ENCODE measurements at regions not wholly inside any gene's neighbourhood (a gene's known extent, or its start where the extent isn't known, plus 50 kb on each side); places are given as distances from the start of the nearest gene placed in this dataset.

DNA sequence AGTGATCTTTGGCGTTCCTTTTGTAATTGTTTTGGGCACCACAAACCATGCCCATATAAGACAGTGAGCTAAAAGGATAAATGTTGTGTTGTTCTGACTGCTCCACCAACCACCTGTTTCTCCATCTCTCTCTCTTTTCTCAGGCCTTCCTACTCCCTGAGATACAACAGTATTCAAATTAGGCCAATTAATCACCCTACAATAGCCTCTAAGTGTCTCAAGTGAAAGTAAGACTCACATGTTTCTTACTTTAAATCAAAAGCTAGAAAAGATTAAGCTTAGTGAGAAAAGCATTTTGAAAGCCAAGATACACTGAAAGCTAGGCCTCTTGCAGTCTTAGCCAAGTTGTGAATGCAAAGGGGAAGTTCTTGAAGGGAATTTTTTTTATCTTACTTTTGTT, 268.8 kb upstream of the NREP start:
- DNase-seq (ENCODE audit: low spot score), result no peak

DNA sequence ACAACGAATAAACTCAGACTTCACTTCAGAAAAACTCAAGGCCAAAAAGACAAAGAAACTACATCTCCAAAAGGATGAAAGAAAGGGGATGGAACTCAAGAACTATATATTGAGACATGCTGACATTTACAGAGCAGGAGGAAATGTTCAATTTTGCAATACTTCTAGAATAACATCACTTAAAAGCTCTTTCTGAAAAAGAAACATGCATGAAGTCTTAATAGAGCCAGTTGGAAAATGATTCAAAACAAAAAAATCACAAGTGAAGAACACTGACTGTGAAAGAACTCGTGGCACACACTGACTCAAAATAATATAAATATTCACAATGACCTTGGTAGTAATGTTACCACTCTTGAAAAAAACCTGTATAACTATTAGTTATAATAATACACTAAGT, 267.8 kb upstream of the NREP start:
- DNase-seq (ENCODE audit: low spot score), result no peak

DNA sequence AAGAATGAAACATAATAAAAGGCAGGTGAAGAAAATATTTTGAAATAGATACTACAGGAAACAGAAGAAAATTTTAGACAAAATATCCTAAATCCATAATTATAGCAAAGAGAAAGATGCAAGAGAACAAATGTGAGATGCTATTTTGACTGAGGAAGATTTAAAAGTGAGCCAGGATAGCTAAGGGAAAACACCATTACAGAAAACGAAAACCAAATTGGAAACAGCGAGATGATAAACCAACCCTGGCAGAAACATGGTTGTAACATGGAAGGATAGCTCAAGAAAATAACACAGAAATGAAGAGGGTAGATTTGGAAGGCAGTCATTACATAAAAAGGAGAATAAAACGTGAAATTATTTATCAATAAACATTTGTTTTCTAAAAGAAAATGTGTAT, 267.2 kb upstream of the NREP start:
- no peak for DNase-seq (ENCODE audit: low spot score)

DNA sequence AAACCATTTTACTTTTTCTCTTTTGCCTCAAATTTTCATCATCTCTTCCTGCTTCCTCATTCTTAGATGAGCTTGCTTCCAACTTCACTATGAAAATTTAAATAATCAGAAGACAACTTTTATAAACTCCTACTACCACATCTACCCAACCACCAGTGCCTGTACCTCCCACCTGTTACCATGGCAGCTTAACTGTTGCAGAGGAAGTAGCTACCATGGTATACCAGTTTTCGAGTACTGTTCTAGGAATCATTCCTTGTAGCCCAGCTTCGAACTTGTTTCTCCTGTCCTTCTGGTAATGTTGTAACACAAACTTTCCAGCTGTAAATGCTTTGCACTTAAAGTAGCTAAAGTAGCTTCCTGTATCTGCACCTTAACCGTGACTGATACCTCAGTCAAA, 266.8 kb upstream of the NREP start:
- DNase-seq (ENCODE audit: low spot score), result no peak

DNA sequence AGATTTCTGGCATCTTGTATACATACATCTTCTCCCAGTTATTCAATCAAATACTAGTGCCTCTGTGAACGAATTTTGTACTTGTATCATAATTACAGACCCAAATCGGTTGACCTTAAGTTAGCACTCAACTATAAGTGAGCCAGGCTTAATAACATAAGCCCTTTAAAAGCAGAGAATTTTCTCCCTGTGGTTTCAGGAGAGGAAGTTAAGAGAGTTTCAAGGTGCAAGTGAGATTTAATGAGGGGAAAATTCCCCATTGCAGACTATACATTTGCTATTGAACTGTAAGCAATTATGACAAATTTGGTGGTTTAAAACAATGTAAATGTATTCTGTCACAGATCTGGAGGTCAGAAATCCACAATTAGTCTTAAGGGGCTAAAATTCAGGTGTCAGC, 261.9 kb upstream of the NREP start:
- DNase-seq (ENCODE audit: low spot score), result no peak

DNA sequence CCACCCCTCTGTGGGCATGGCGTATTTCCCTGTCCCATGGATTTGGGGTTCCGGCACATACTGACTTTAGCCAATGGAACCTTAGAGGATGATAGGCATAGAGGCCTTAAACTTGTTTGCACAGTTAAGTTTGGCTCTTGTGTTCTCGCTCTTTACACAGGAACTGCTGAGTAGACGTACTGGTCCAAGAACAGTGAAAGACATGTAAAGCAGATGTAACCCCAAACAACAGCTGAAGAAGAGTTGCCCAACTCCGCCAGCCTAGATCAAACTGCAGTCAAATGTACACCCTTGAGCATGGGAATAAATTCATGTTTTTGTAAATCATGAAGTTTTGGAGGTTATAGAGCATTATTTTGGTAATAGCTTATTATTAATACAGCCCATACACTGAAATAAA, 260.0 kb upstream of the NREP start:
- no peak for DNase-seq (ENCODE audit: low spot score)

DNA sequence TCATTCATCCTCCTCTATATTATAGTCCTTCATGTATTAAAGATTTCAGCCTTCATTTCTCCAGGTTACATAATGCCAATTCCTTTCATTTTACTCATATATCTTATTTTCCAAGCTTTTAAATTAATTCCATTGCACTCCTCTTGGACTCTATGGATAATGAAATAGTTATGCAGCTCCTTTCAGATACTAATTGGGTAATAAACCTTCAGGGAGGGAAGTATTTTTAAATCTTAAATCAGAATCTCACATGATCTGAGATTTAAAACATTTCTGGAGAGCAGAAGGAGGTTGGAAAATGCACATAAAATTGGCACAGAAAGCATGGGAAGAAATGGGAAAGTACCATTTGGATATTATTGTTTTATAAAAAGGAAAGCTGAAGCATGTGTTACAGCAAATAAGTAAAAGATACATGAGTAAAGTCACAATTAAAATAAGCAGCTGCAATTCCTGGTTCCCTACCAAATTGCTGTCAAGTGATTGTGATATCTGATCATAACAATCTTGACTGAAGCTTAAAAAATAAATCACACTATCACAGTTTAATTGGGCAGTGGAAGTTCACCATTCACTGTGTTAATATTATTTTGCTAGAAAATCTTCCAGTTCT, 257.9 kb upstream of the NREP start:
- no peak for DNase-seq (ENCODE audit: low spot score)

DNA sequence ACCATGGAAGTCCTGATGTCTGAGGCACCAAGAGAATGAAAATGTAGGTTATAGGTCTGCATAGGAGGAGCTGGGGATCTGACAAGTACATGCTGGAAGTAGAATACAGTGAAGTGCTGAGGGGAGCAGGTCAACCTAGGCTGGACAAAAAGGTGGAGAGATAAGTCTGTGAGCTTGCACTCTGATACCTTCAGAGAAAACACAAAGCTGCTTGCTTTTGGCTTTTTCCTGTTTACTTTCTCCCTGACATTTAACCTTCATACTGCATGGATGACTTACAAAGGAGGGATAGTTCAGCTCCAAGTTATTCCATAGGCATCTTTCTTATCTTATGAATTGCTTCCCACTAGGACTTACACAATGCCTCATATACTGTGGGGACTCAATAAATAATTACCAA, 256.7 kb upstream of the NREP start:
- DNase-seq (ENCODE audit: low spot score), result no peak

DNA sequence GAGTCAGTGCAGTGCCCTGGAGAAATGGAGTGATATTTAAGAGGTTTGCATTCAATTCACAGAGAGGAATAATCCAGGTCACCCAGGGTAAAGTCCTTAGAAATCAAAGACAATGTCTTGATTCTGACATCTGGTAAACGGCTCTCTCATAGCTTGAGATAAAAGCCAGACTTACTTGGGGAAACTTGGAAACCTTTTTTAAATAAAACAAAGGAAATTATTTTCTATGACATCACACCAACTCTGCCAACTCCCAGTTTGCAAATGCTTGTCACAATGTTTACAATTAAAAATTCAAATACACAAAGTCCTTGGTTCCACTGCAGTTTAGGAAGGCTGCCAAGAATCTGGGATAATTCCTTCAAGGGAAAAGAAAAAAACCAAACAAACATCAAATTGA, 255.1 kb upstream of the NREP start:
- DNase-seq (ENCODE audit: low spot score), result no peak

DNA sequence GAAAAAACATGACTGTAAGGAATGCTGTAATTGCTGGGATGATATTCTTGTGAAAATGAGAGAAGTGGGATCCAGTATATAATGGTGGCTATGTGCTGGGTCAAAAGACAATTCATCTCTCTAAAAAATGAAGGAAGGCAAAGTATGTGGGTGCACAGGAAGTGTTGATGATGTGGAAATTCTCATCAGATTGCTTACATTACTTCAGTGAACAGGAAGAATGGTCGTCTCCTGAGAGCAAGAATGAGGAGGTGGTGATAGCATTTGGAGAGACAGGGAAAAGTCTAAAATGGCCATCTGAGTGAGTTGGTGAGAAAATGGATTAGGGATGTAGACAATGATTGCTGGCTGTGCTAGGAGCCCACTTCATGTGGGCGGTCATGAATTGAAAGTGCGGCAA, 253.5 kb upstream of the NREP start:
- DNase-seq (ENCODE audit: low spot score), result no peak

DNA sequence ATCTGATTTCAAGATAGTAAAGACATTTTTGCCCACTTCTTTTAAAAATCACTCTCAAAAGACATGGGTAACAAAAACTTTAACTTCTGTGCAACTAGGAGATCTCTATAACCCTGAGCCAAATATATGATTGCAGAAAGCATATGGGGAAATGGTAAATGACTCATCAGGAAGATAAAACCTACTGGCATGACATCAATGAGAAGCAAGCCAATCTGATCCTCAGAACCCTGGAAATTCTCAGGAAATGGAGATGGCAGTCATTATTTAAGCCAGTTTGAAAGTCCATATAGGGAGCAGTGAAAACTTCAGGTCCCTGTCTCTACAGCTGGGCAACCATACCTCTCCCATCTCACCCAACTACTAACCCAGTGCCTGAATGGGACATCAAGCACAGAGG, 249.7 kb upstream of the NREP start:
- DNase-seq (ENCODE audit: low spot score), result no peak

DNA sequence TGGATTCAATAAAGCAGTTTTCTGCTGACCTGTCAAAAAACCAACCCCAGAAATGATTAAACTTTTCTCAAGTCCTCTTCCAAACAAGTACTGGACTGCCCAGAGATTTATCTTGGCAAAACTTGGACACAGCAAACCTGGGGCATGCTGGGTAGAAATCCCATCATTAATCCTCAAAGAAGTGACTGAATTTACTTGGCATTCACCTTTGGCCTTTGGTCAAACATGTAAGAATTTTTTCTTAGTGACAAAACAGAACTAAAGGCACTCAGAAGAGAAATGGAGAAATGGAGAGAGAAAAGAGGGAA, 248.6 kb upstream of the NREP start:
- no peak for DNase-seq (ENCODE audit: low spot score)

DNA sequence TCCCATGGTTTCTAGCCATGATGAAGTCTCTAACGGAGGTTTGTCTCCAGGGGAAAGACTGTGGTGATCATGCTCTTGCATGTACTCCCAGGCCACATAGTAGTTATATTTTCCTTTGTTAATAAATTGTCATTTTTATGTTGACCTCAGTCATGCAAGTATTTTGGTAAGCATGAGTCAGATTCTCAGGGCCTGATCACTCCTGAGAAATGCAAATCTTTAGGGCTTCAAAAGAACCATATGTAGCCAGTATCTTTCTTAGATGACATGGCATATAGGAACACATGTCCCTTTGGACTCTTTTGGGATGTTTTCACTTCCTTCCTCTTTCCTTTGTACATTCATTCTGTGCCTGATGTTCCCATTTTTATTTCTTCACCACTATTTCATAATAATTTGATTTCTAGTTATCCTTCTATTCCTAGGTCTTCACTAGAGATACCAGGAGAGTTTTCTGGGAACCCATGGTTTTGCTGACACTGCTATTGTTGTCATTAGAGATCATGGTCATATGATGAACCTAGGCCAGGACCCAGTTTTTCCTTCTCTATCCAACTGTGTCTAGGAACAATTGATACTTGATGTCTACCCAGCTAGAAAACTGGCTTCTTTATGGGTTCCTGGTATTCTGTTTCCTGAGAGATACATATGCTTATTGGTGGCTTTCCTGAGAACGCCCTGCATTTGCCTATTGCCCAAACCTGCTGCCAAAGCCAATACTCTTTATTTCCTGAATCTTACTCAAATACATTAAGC, 248.1 kb upstream of the NREP start:
- no peak for DNase-seq (ENCODE audit: low spot score)

DNA sequence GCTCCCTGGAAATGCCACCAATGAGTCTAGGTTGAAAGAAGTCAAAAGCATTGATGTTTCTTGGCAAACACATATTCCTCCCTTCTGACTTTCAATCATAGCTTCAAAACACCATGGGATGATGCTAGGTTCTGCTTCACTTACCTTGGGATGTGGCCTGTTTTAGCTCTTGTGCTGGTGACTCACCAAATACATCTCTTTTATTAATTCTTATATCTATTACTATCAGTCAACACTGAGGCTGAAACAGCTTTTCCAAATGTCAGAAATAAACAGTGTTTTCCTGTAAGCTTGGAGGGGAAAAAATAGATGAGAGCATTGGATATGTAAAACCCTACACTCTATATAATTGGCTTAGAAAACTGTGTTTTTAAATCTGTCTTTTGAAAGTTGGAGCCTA, 245.4 kb upstream of the NREP start:
- no peak for DNase-seq (ENCODE audit: low spot score)

DNA sequence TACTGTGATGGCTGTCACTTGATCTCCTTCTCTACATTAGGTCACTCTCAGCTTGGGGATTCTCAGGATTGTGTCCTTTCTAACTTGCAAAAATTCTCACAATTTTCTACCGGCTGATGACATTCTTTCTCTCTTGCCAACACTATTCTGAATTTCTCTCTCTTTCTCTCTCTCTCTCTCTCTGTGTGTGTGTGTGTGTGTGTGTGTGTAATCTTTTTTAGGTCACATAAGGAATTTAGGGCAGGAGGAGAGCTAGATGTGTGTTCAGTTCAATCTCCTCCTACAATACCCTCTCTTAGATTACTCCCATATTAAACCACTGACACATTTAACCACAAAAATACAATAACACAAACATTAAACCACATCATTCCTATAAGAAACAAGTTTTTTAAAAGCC, 242.3 kb upstream of the NREP start:
- DNase-seq (ENCODE audit: low spot score), result no peak

DNA sequence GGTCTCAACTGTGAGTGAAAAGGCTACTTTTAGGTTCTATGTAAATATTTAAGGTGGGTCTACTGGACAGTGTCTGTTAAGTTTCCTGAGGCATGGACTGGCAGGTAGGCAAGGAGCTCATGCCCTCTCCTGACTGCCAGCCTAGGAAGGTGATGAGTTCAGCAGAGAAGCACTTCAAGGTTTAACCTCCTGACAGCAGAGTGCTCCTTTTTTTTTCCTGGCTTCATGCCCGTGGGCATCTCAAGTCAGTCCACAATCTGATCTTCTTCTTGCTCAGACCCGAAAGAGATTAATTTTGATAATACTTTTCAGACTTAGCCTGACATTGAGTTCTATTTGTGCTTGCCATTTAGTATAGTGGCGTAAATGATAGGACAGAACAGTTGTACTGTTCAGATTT, 241.9 kb upstream of the NREP start:
- DNase-seq (ENCODE audit: low spot score), result no peak

DNA sequence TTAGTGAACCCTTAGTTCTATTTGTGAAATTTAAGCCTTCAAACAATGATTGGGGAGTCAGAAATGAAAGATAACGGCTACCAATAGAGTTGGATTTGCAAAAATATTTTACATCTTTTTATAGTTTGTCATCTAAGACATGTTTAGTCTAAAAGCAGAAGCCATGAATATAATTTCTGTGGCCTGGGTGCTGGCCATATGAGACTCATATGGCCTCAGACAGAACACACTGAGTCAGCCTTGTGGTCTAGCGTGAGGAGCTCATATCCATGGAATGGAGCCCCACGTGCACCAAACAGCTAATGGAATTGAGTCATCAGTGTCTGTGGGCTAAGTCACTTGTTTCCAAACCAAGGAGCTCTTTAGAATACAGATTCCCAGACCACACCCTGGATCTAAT, 240.7 kb upstream of the NREP start:
- DNase-seq (ENCODE audit: low spot score), result no peak

DNA sequence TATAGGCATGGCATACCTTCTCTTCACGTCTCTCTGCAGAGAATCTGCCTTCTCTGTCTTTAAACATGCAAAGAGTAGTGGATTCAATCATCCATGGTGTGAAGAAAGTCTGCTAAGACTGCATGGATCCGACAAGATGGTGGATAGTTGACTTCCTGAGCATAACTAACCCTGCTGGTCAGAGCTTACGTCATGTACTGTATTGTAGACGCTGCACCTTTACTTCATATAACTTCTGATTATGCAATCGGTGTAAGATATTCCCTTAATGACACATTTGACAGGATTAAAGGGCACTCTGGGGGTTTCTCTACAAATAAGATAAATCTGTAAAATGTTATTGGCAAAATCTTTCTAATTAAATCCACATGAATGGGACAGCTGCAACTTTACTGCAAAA, 240.3 kb upstream of the NREP start:
- no peak for DNase-seq (ENCODE audit: low spot score)

DNA sequence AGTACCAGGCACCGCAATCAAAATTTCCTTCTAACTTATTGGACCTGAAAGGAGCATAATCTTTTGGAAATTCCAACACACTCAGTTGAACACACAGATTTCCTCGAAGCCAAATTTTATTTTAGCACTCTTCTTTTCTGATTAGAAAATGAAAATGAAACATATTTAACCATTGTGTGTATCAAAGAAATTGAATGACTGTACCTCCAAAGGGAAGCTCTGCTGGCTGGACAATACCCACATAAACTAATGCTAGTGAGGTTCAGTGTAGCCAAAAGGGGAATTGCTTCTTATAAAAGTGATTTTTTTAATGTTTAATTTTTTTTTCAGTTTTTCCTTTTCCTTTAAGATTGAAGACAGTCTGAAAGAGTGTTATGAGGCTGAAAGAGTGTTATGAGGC, 239.6 kb upstream of the NREP start:
- DNase-seq (ENCODE audit: low spot score), result no peak

DNA sequence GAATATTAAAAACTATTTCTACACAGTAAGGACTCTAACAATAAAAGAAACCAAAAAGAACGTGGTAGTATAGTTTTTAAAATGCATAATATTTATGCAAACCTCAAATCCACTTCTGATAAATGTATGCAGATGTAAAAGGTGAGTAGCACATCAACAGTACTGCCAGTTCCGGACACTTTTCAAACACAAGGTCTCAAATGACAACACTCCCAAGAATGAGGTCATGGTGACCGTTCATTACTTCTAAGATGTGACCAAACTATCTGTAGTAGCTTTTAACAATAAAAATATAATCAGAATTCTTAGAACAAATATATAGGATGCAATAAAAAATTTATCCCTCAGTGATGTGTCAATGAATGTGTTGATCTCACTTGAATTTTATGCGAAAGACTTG, 238.7 kb upstream of the NREP start:
- no peak for DNase-seq (ENCODE audit: low spot score)

DNA sequence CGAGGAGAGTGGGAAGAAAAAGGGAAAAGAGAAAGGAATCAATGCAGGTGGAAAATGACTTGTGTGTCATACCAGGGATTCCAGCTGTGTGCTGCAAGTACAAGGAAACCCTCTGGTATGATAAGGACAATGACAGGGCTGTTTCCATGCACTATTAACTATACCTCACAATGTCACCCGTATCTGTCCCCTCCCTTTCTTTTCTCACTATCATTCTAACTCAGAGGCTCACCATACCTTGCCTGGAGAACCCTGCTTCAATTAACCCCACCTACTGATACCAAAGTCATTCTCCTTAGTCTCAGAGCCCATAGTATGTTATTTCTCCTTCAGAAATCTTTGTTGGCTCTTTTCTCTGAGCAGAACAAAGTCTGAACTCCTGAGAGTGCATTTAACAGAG, 236.2 kb upstream of the NREP start:
- DNase-seq (ENCODE audit: low spot score), result no peak

DNA sequence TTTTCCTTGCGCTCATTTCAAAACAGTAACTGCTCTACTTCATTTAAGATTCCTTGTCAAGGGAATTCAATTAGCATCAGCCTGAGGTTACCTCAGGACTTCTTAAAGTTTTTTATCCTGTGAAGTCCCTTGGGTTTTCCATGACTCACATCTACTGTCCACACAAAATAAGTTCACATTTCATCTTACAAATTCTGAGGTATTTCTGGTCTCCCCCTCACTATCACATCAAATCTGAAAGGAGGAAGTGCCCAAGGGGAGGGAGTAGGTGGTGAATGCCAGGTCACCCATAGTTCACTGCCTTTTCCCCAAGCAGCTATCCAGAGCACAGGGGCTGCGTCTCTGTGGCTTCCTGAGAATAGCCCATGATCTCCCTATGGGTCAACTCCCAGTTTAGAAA, 227.1 kb upstream of the NREP start:
- DNase-seq (ENCODE audit: low spot score), result no peak

DNA sequence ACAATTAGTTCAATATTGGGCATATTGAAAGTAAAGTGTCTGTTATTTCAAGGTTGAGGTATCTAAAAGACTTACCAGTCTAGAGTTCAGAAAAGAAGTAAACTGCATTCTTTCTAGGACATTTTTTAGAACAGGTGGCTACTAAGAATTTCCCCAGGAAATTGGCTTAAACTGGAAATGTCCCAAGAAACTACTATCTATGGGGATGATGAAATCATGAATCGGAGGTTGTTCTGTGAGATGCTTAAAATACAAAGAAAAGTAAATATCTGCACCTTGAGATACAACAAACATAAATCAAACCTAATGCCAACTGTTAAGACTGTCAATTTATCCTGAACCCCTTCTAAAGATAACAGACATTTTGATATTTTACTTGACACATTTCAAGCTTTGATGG, 226.5 kb upstream of the NREP start:
- no peak for DNase-seq (ENCODE audit: low spot score)

DNA sequence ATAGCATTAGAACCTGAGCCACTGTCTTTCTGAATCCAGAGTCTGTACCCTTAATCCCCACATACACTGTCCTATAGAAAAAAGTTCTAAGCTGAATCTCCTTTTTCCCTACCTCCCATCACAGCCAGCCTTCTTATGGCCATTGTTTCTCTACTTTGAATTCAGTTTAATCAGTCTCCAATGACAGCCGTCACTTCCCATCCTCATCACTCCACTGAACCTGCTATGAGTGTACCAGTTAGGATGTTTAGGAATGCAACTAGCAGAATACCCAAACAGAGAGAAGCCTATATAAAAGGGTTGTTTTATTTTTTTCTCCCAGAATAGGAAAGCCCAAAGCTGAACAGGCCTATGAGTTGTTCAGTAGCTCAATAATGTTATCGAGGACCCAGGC, 220.4 kb upstream of the NREP start:
- no peak for DNase-seq (ENCODE audit: low spot score)

All from ecto neural progenitor cell (in vitro differentiated cells).